Endothelial cell of umbilical vein (primary cell): ENCODE measurements at regions not wholly inside any gene's neighbourhood (a gene's known extent, or its start where the extent isn't known, plus 50 kb on each side); places are given as distances from the start of the nearest gene placed in this dataset.

Experiments
- EZH2 ChIP-seq: IDR thresholded peaks from 2 replicates; pipeline ENCODE4 v1.6.1; 2012; ENCODE audit warnings: borderline replicate concordance, low read depth, mild to moderate bottlenecking, moderate library complexity, low read length, inconsistent platforms; ENCODE audit not compliant: severe bottlenecking
- FOS ChIP-seq: IDR thresholded peaks from 2 replicates; pipeline ENCODE4 v1.6.1; 2011; ENCODE audit warnings: mild to moderate bottlenecking, low read length, moderate library complexity, borderline replicate concordance; ENCODE audit not compliant: insufficient read depth
- JUN ChIP-seq: IDR thresholded peaks from 2 replicates; pipeline ENCODE4 v1.6.1; 2011; ENCODE audit warnings: borderline replicate concordance, low read depth; ENCODE audit not compliant: insufficient read length, insufficient read depth
- MYC ChIP-seq: IDR thresholded peaks from one replicate; pipeline ENCODE4 v1.6.1; 2011; ENCODE audit warnings: mild to moderate bottlenecking, low read depth, low read length
- POLR2A ChIP-seq: IDR thresholded peaks from 2 replicates; pipeline ENCODE4 v1.6.1; 2012; ENCODE audit warnings: low read depth, mild to moderate bottlenecking, control low read depth, low read length
- POLR2AphosphoS5 ChIP-seq: IDR thresholded peaks from 2 replicates; pipeline ENCODE4 v1.6.1; 2012; ENCODE audit warnings: low read depth, mild to moderate bottlenecking, control low read depth, low read length, moderate library complexity; ENCODE audit not compliant: insufficient read depth
- TF ChIP-seq, protein P1 (sequence below), 2 donors: IDR thresholded peaks; 1 replicate in 1 of 2; 2 replicates in 1 of 2; pipeline ENCODE4 v1.5.1; 2011; ENCODE audit warnings: low read length in 2 of 2, mild to moderate bottlenecking in 2 of 2, moderate library complexity in 2 of 2, control low read depth in 1 of 2, inconsistent platforms in 1 of 2, low read depth in 1 of 2; ENCODE audit not compliant: insufficient read depth in 1 of 2; ENCODE audit errors: extremely low read depth in 1 of 2
- TF ChIP-seq, protein P2 (sequence below): IDR thresholded peaks from 2 replicates; pipeline ENCODE4 v1.6.1; 2011; ENCODE audit not compliant: insufficient read depth, insufficient read length

DNA sequence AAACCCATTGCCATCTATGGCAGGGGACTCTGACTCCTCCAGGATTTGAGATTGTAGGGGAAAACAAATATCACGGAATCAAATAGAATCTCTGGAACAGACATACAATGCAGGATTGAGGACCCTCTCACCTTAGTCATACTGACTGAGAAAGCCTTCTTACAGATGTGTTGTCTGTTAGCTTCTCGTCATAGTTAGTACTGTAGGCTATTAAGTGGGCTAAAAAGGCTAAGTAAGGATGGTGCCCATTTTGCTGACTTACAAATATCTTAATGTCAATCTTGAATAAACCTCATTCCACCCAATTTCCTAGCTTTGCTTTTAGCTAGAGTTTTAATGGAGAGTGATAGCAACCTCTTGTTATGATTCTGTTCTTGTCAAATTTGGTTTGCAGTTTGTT is 352.4 kb downstream of the QKI start:
- no peak for TF ChIP-seq POLR2A
- TF ChIP-seq, protein P1, sequence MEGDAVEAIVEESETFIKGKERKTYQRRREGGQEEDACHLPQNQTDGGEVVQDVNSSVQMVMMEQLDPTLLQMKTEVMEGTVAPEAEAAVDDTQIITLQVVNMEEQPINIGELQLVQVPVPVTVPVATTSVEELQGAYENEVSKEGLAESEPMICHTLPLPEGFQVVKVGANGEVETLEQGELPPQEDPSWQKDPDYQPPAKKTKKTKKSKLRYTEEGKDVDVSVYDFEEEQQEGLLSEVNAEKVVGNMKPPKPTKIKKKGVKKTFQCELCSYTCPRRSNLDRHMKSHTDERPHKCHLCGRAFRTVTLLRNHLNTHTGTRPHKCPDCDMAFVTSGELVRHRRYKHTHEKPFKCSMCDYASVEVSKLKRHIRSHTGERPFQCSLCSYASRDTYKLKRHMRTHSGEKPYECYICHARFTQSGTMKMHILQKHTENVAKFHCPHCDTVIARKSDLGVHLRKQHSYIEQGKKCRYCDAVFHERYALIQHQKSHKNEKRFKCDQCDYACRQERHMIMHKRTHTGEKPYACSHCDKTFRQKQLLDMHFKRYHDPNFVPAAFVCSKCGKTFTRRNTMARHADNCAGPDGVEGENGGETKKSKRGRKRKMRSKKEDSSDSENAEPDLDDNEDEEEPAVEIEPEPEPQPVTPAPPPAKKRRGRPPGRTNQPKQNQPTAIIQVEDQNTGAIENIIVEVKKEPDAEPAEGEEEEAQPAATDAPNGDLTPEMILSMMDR (IDR thresholded peaks at IDR 0.05; ENCODE audit: extremely low read depth in 1 of 2, insufficient read depth in 1 of 2, low read depth in 1 of 2, low read length in 2 of 2) = no peak
- TF ChIP-seq POLR2AphosphoS5 = no peak
- TF ChIP-seq EZH2 = no peak
- TF ChIP-seq, protein P2, sequence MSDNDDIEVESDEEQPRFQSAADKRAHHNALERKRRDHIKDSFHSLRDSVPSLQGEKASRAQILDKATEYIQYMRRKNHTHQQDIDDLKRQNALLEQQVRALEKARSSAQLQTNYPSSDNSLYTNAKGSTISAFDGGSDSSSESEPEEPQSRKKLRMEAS = no peak
- no peak for TF ChIP-seq FOS
- TF ChIP-seq JUN = no peak
- TF ChIP-seq MYC = no peak
